ENCODE measurements at regions not wholly inside any gene's neighbourhood (a gene's known extent, or its start where the extent isn't known, plus 50 kb on each side); places are given as distances from the start of the nearest gene placed in this dataset.

- Histone ChIP-seq H3F3A (ENCODE audit: insufficient read depth, low read depth) (no peaks in the 10 kb centered on the region), H3K27me3 (ENCODE audit: insufficient read depth, low read depth) (no peaks in the 10 kb centered on the region), H2AFZ (no peak overlapping the region), H3K4me3 (no peak overlapping the region), H3K79me2 (ENCODE audit: low read depth) (no peaks in the 10 kb centered on the region), H4K20me1 (ENCODE audit: insufficient read depth) (no peaks in the 10 kb centered on the region), H3K4me1 (replicated peaks; ENCODE audit: insufficient read depth) (no peaks in the 10 kb centered on the region), H3K9me2 (ENCODE audit: insufficient read depth) (no peaks in the 10 kb centered on the region), H3K9me3 (ENCODE audit: insufficient read depth, low read depth) (no peaks in the 10 kb centered on the region), H3K27ac (no peak overlapping the region), H3K36me3 (ENCODE audit: low read depth) (no peaks in the 10 kb centered on the region), H3K4me2 (no peak overlapping the region)
- intact Hi-C loops (cut with micrococcal nuclease; ENCODE audit: unreplicated experiment) = no loop called here
- BruUV-seq (replicated peaks) = no TSS peak
- TF ChIP-seq CTCF (conservative IDR thresholded peaks at IDR 0.05) (no peak), EZH2 (IDR thresholded peaks at IDR 0.05; ENCODE audit: low read depth) (no peak)
- DNase-seq = no peak
- CTCF ChIA-PET = no interaction called here
- POLR2A ChIA-PET (ENCODE audit: unreplicated experiment) = no interaction called here
These were observed 251.6 kb downstream of the ADGRA3 start for GRCh38 chr4:22264261-22264660.

- CTCF ChIA-PET = no interaction called here
- no peaks in the 10 kb centered on the region for H3K9me3 ChIP-seq (ENCODE audit: insufficient read depth, low read depth)
- H3F3A ChIP-seq (ENCODE audit: insufficient read depth, low read depth) = no peaks in the 10 kb centered on the region
- H3K79me2 ChIP-seq (ENCODE audit: low read depth) = no peaks in the 10 kb centered on the region
- H3K27ac ChIP-seq = no peak overlapping the region
- TF ChIP-seq CTCF (conservative IDR thresholded peaks at IDR 0.05) (no peak), EZH2 (IDR thresholded peaks at IDR 0.05; ENCODE audit: low read depth) (no peak)
- no peak for DNase-seq
- H3K27me3 ChIP-seq (ENCODE audit: insufficient read depth, low read depth) = no peaks in the 10 kb centered on the region
- H3K4me3 ChIP-seq = no peak overlapping the region
- H2AFZ ChIP-seq = no peak overlapping the region
- BruUV-seq (replicated peaks) = no TSS peak
- no peaks in the 10 kb centered on the region for H3K36me3 ChIP-seq (ENCODE audit: low read depth)
- intact Hi-C loops (cut with micrococcal nuclease; ENCODE audit: unreplicated experiment) = no loop called here
- no peak overlapping the region for H3K4me2 ChIP-seq
- H3K9me2 ChIP-seq (ENCODE audit: insufficient read depth) = no peaks in the 10 kb centered on the region; the same call in 1 of the 2 replicates
- H3K4me1 ChIP-seq (replicated peaks; ENCODE audit: insufficient read depth) = no peaks in the 10 kb centered on the region
- H4K20me1 ChIP-seq (ENCODE audit: insufficient read depth) = no peaks in the 10 kb centered on the region
- POLR2A ChIA-PET (ENCODE audit: unreplicated experiment) = no interaction called here
These were observed 262.4 kb downstream of the ADGRA3 start for GRCh38 chr4:22253431-22253830.

GRCh38 chr4:22246847-22247246 is 269.0 kb downstream of the ADGRA3 start:
- ChIA-PET CTCF (no interaction called here), POLR2A (ENCODE audit: unreplicated experiment) (no interaction called here)
- Histone ChIP-seq H3F3A (ENCODE audit: insufficient read depth, low read depth) (no peaks in the 10 kb centered on the region), H3K79me2 (ENCODE audit: low read depth) (no peaks in the 10 kb centered on the region), H3K36me3 (ENCODE audit: low read depth) (no peaks in the 10 kb centered on the region), H3K9me3 (ENCODE audit: insufficient read depth, low read depth) (no peaks in the 10 kb centered on the region), H3K9me2 (ENCODE audit: insufficient read depth) (no peaks in the 10 kb centered on the region), H3K4me1 (replicated peaks; ENCODE audit: insufficient read depth) (no peaks in the 10 kb centered on the region), H3K4me3 (no peak overlapping the region), H2AFZ (no peak overlapping the region), H3K27me3 (ENCODE audit: insufficient read depth, low read depth) (no peaks in the 10 kb centered on the region), H4K20me1 (ENCODE audit: insufficient read depth) (no peaks in the 10 kb centered on the region), H3K4me2 (no peak overlapping the region), H3K27ac (no peak overlapping the region)
- DNase-seq = no peak
- TF ChIP-seq EZH2 (IDR thresholded peaks at IDR 0.05; ENCODE audit: low read depth) = no peak
- TF ChIP-seq CTCF (conservative IDR thresholded peaks at IDR 0.05) = no peak
- BruUV-seq (replicated peaks) = no TSS peak
- intact Hi-C loops (cut with micrococcal nuclease; ENCODE audit: unreplicated experiment) = no loop called here

All from PC-9 (cell line).